GM12864 (cell line): ENCODE measurements at regions not wholly inside any gene's neighbourhood (a gene's known extent, or its start where the extent isn't known, plus 50 kb on each side); places are given as distances from the start of the nearest gene placed in this dataset.
A peak's percentile ranks its signal among the peaks of the same experiment; 100 is the strongest.

ENCODE experiments used
- DNase-seq: peaks from one replicate; pipeline ENCODE4 v3.0.0-alpha.2; 2011; ENCODE audit warnings: low read depth
- H3K4me3 ChIP-seq: 2 replicates; pipeline ENCODE4 v1.5.1; 2011; ENCODE audit warnings: mild to moderate bottlenecking, low read depth, low read length, control low read depth
- CTCF ChIP-seq: IDR thresholded peaks from 2 replicates; pipeline ENCODE4 v1.5.1; 2011; ENCODE audit warnings: low read depth, mild to moderate bottlenecking, moderate library complexity, low read length, control low read depth, inconsistent platforms; ENCODE audit errors: missing control alignments

GRCh38 chr17:70295329-70295728 lies 126.0 kb downstream of the KCNJ2 start:
- no peak for TF ChIP-seq CTCF
- no peak for DNase-seq
- no peak overlapping the region for H3K4me3 ChIP-seq

- no peak overlapping the region for H3K4me3 ChIP-seq
- TF ChIP-seq CTCF, result no peak
- no peak for DNase-seq
Observed at GRCh38 chr17:70295731-70296130, 126.4 kb downstream of the KCNJ2 start.

GRCh38 chr17:70296456-70296855 lies 127.1 kb downstream of the KCNJ2 start:
- no peak for TF ChIP-seq CTCF
- H3K4me3 ChIP-seq, result no peak overlapping the region
- no peak for DNase-seq

- TF ChIP-seq CTCF, result no peak
- DNase-seq, result no peak
Observed at GRCh38 chr17:70297397-70297796, 128.1 kb downstream of the KCNJ2 start.

GRCh38 chr17:70298929-70299531 lies 129.7 kb downstream of the KCNJ2 start:
- H3K4me3 ChIP-seq, result no peak overlapping the region; the same call in 1 of the 2 replicates
- TF ChIP-seq CTCF, result no peak
- peak; percentile 16 for DNase-seq

More at GRCh38 chr17:70297397-70297796, 128.1 kb downstream of the KCNJ2 start:
- H3K4me3 ChIP-seq, result no peak overlapping the region

- no peak overlapping the region for H3K4me3 ChIP-seq
- no peak for DNase-seq
- TF ChIP-seq CTCF, result no peak
Observed at GRCh38 chr17:70307430-70308225, 138.3 kb downstream of the KCNJ2 start.
